Endothelial cell of umbilical vein (primary cell): ENCODE measurements at regions not wholly inside any gene's neighbourhood (a gene's known extent, or its start where the extent isn't known, plus 50 kb on each side); places are given as distances from the start of the nearest gene placed in this dataset.

Experiments
- BruUV-seq: library from RNA; stranded (reverse); fragments of 400-500 nt; replicated peaks from 2 replicates; lab custom pipeline; 2021; lab: Mats Ljungman, UMichigan
- CTCF ChIA-PET: fragments of 300-600, 350-600 bp; sonication (Branson Sonifier 250); formaldehyde crosslinking; loops from one replicate; lab custom pipeline; 2021; ENCODE audit warnings: antibody characterized with exemption, inconsistent platforms; lab: Charles Lee
- POLR2A ChIA-PET: fragments of 300-600, 350-600 bp; sonication (Branson Sonifier 250); formaldehyde crosslinking; loops from one replicate; lab custom pipeline; 2021; ENCODE audit warnings: antibody characterized with exemption, inconsistent platforms; lab: Charles Lee
- DNase-seq: peaks from one replicate; pipeline ENCODE4 v3.0.0-alpha.2; 2011; ENCODE audit warnings: low read depth, low spot score
- FAIRE-seq: peaks from 2 replicates; lab custom pipeline; 2011; peaks lifted over from hg19 to GRCh38; lab: Jason Lieb, UNC
- H2AFZ ChIP-seq: 2 replicates; pipeline ENCODE4 v1.6.0; 2012; ENCODE audit warnings: low read depth, low read length, control low read depth, inconsistent platforms
- H3K27ac ChIP-seq: 2 replicates; pipeline ENCODE4 v1.5.1; 2011; ENCODE audit warnings: low read depth, mild to moderate bottlenecking, control low read depth, low read length, moderate library complexity; ENCODE audit not compliant: insufficient read depth
- H3K27me3 ChIP-seq, 2 experiments: 2 replicates each; pipeline versions ENCODE4 v1.6.0 to v1.6.1; 2011; ENCODE audit warnings: low read length in 2 of 2, mixed read lengths in 1 of 2; ENCODE audit not compliant: control insufficient read depth in 2 of 2, insufficient read depth in 2 of 2
- H3K36me3 ChIP-seq, 2 experiments: 2 replicates in 1 of 2; 3 replicates in 1 of 2; pipeline ENCODE4 v1.5.1; 2011; ENCODE audit warnings: low read length in 2 of 2, mild to moderate bottlenecking in 1 of 2, moderate library complexity in 1 of 2; ENCODE audit not compliant: control insufficient read depth in 2 of 2, insufficient read depth in 2 of 2; ENCODE audit errors: extremely low read depth in 1 of 2
- H3K4me1 ChIP-seq: 3 replicates; pipeline ENCODE4 v1.5.1; 2011; ENCODE audit warnings: mild to moderate bottlenecking, low read length; ENCODE audit not compliant: control insufficient read depth, insufficient read depth; ENCODE audit errors: extremely low read depth
- H3K4me2 ChIP-seq: 2 replicates; pipeline ENCODE4 v1.6.1; 2011; ENCODE audit warnings: low read length, control low read depth, mixed read lengths; ENCODE audit not compliant: insufficient read depth
- H3K4me3 ChIP-seq, 3 experiments: fragments of 200-600 bp in 1 of 3; sonication (generic), shearing (Covaris generic) in 1 of 3; replicated peaks in 1 of 3; 2 replicates each; pipeline ENCODE4 v1.5.1; 2011 to 2016; ENCODE audit warnings: control low read depth in 3 of 3, low read length in 3 of 3, mild to moderate bottlenecking in 2 of 3, inconsistent platforms in 1 of 3, low read depth in 1 of 3, moderate library complexity in 1 of 3; ENCODE audit not compliant: insufficient read depth in 1 of 3
- H3K79me2 ChIP-seq: 2 replicates; pipeline ENCODE4 v1.6.0; 2012; ENCODE audit warnings: low read length, inconsistent platforms; ENCODE audit not compliant: control insufficient read depth, insufficient read depth
- H3K9ac ChIP-seq: replicated peaks from 2 replicates; pipeline ENCODE3; 2011; ENCODE audit warnings: low read length, control low read depth; ENCODE audit not compliant: insufficient read depth; ENCODE audit errors: extremely low read depth
- H3K9me1 ChIP-seq: replicated peaks from 3 replicates; pipeline ENCODE4 v1.6.0; 2011; ENCODE audit warnings: mild to moderate bottlenecking, low read length; ENCODE audit not compliant: control insufficient read depth, insufficient read depth; ENCODE audit errors: extremely low read depth
- H3K9me3 ChIP-seq: replicated peaks from 2 replicates; pipeline ENCODE4 v1.5.1; 2012; ENCODE audit warnings: low read length, inconsistent platforms; ENCODE audit not compliant: control insufficient read depth, insufficient read depth
- H4K20me1 ChIP-seq: replicated peaks from 2 replicates; pipeline ENCODE3; 2011; ENCODE audit warnings: mild to moderate bottlenecking, low read length; ENCODE audit not compliant: control insufficient read depth, insufficient read depth; ENCODE audit errors: extremely low read depth
- CTCF ChIP-seq, 2 donors: IDR thresholded peaks; 1 replicate in 1 of 2; 2 replicates in 1 of 2; pipeline ENCODE4 v1.5.1; 2011; ENCODE audit warnings: low read length in 2 of 2, mild to moderate bottlenecking in 2 of 2, moderate library complexity in 2 of 2, control low read depth in 1 of 2, inconsistent platforms in 1 of 2, low read depth in 1 of 2; ENCODE audit not compliant: insufficient read depth in 1 of 2; ENCODE audit errors: extremely low read depth in 1 of 2
- EZH2 ChIP-seq: IDR thresholded peaks from 2 replicates; pipeline ENCODE4 v1.6.1; 2012; ENCODE audit warnings: borderline replicate concordance, low read depth, mild to moderate bottlenecking, moderate library complexity, low read length, inconsistent platforms; ENCODE audit not compliant: severe bottlenecking
- FOS ChIP-seq: IDR thresholded peaks from 2 replicates; pipeline ENCODE4 v1.6.1; 2011; ENCODE audit warnings: mild to moderate bottlenecking, low read length, moderate library complexity, borderline replicate concordance; ENCODE audit not compliant: insufficient read depth
- GATA2 ChIP-seq: IDR thresholded peaks from 2 replicates; pipeline ENCODE4 v1.7.0; 2011; ENCODE audit warnings: low read depth, mild to moderate bottlenecking, moderate library complexity, mixed read lengths, low read length; ENCODE audit not compliant: insufficient read length, insufficient read depth
- JUN ChIP-seq: IDR thresholded peaks from 2 replicates; pipeline ENCODE4 v1.6.1; 2011; ENCODE audit warnings: borderline replicate concordance, low read depth; ENCODE audit not compliant: insufficient read length, insufficient read depth
- MAX ChIP-seq: IDR thresholded peaks from 2 replicates; pipeline ENCODE4 v1.6.1; 2011; ENCODE audit not compliant: insufficient read depth, insufficient read length
- MYC ChIP-seq: IDR thresholded peaks from one replicate; pipeline ENCODE4 v1.6.1; 2011; ENCODE audit warnings: mild to moderate bottlenecking, low read depth, low read length
- POLR2A ChIP-seq: IDR thresholded peaks from 2 replicates; pipeline ENCODE4 v1.6.1; 2012; ENCODE audit warnings: low read depth, mild to moderate bottlenecking, control low read depth, low read length
- POLR2AphosphoS5 ChIP-seq: IDR thresholded peaks from 2 replicates; pipeline ENCODE4 v1.6.1; 2012; ENCODE audit warnings: low read depth, mild to moderate bottlenecking, control low read depth, low read length, moderate library complexity; ENCODE audit not compliant: insufficient read depth
- dilution Hi-C: fragments of 300-500 bp; cut with MboI; formaldehyde crosslinking; loops from one replicate; pipeline ENCODE4 v1.15.0; 2019; ENCODE audit warnings: low sequenced_read_pairs; ENCODE audit not compliant: extremely low pct_ligation_motif_present
- intact Hi-C: fragments of 100-400 bp; cut with micrococcal nuclease; formaldehyde crosslinking; loops from one replicate; pipeline ENCODE4 v1.10.0; 2022

GRCh38 chr17:36748272-36748671 lies 146.9 kb downstream of the MRM1 start:
- H3K27me3 ChIP-seq: no peaks in the 10 kb centered on the region
- FAIRE-seq (no peak), DNase-seq (no peak)
- H3K4me3 ChIP-seq: no peak overlapping the region
- H3K79me2 ChIP-seq: no peaks in the 10 kb centered on the region
- H2AFZ ChIP-seq: no peak overlapping the region
- no peak for TF ChIP-seq MYC
- no peak for TF ChIP-seq EZH2
- no peak for TF ChIP-seq JUN
- no peak for TF ChIP-seq CTCF (IDR thresholded peaks at IDR 0.05; ENCODE audit: extremely low read depth in 1 of 2, insufficient read depth in 1 of 2, low read depth in 1 of 2, low read length in 2 of 2)
- no peak for TF ChIP-seq FOS
- no peak for TF ChIP-seq POLR2AphosphoS5
- TF ChIP-seq MAX: no peak
- no peak for TF ChIP-seq GATA2
- TF ChIP-seq POLR2A: no peak
- no peak overlapping the region for H3K27ac ChIP-seq
- H3K36me3 ChIP-seq: no peaks in the 10 kb centered on the region
- BruUV-seq: no TSS peak
- intact Hi-C loops: no loop called here
- H3K4me2 ChIP-seq: no peak overlapping the region
- H3K9ac ChIP-seq: no peak overlapping the region
- no peaks in the 10 kb centered on the region for H3K4me1 ChIP-seq
- H3K9me1 ChIP-seq: no peaks in the 10 kb centered on the region
- POLR2A ChIA-PET: no interaction called here
- CTCF ChIA-PET: no interaction called here
- dilution Hi-C loops: no loop called here
- H3K9me3 ChIP-seq: no peaks in the 10 kb centered on the region
- H4K20me1 ChIP-seq: no peaks in the 10 kb centered on the region
